ENCODE measurements at regions not wholly inside any gene's neighbourhood (a gene's known extent, or its start where the extent isn't known, plus 50 kb on each side); places are given as distances from the start of the nearest gene placed in this dataset.
"Not testable (repeated sequence)": the region's sequence is repeated elsewhere in the genome, so short reads cannot be mapped to it uniquely, and the experiment has no call there.

DNA sequence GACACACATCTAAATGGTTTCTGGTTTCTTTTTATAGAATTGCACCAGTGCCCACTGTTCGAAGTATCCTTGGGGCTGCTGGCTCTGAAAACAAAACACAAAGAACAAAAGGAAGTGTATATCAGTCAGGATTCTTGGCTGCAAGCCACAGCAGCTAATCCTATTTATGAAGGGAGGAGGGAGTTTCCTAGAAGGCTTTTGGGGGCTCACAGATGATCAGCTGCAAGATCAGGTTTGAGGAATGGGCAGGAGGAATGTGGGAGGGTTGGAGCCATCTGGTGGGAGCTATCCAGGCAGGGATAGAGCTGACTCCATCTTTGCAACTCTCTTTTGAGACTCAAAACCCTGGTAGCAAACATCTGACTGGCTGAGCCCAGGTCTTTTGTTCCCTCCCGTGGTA is 118.3 kb upstream of the EEF2KMT start:
- Histone ChIP-seq H4K20me1 (ENCODE audit: control insufficient read depth, insufficient read depth, low read depth, low read length) (no peaks in the 10 kb centered on the region), H3K9me3 (ENCODE audit: control insufficient read depth, insufficient read depth, low read length) (no peaks in the 10 kb centered on the region; the same call in 1 of the 2 replicates), H3K4me1 (ENCODE audit: control insufficient read depth, low read length) (no peaks in the 10 kb centered on the region), H3K4me3 (ENCODE audit: low read length) (no peak overlapping the region), H3K27me3 (ENCODE audit: control insufficient read depth, low read length) (no peaks in the 10 kb centered on the region), H3K27ac (ENCODE audit: low read depth, low read length) (no peak overlapping the region), H3K36me3 (ENCODE audit: control insufficient read depth, low read length) (no peaks in the 10 kb centered on the region), H3F3A (ENCODE audit: control insufficient read depth, insufficient read depth) (no peaks in the 10 kb centered on the region), H3K4me2 (ENCODE audit: low read length) (no peak overlapping the region), H3K79me2 (ENCODE audit: control insufficient read depth, low read length) (no peaks in the 10 kb centered on the region), H3K9me2 (replicated peaks; ENCODE audit: control insufficient read depth, low read length) (no peaks in the 10 kb centered on the region)
- TF ChIP-seq EZH2phosphoT487 (IDR thresholded peaks at IDR 0.05; ENCODE audit: borderline replicate concordance, low read length): no peak
- TF ChIP-seq, protein P1, sequence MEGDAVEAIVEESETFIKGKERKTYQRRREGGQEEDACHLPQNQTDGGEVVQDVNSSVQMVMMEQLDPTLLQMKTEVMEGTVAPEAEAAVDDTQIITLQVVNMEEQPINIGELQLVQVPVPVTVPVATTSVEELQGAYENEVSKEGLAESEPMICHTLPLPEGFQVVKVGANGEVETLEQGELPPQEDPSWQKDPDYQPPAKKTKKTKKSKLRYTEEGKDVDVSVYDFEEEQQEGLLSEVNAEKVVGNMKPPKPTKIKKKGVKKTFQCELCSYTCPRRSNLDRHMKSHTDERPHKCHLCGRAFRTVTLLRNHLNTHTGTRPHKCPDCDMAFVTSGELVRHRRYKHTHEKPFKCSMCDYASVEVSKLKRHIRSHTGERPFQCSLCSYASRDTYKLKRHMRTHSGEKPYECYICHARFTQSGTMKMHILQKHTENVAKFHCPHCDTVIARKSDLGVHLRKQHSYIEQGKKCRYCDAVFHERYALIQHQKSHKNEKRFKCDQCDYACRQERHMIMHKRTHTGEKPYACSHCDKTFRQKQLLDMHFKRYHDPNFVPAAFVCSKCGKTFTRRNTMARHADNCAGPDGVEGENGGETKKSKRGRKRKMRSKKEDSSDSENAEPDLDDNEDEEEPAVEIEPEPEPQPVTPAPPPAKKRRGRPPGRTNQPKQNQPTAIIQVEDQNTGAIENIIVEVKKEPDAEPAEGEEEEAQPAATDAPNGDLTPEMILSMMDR (IDR thresholded peaks at IDR 0.05; ENCODE audit: low read depth, low read length, poor library complexity, severe bottlenecking): no peak

DNA sequence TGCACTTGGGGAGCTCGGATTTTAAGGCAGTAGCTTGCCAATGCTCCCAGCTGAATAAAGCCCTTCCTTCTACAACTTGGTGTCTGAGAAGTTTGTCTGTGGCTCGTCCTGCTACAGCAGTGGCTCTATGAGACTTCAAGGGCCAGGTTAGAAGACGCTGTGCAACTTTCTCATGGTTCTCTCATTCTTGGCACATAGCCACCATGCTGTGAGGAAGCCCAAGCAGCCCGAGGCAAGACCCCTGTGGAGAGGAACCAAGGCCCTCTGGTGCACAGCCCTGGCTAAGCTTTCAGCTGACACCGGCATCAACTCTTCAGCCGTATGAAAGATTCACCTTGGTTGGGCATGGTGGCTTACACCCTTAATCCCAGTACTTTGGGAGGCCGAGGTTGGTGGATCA is 116.9 kb upstream of the EEF2KMT start:
- Histone ChIP-seq H3K4me3 (ENCODE audit: low read length) (no peak overlapping the region), H3F3A (ENCODE audit: control insufficient read depth, insufficient read depth) (no peaks in the 10 kb centered on the region), H3K27ac (ENCODE audit: low read depth, low read length) (no peak overlapping the region), H3K27me3 (ENCODE audit: control insufficient read depth, low read length) (no peaks in the 10 kb centered on the region), H3K36me3 (ENCODE audit: control insufficient read depth, low read length) (no peaks in the 10 kb centered on the region), H3K9me2 (replicated peaks; ENCODE audit: control insufficient read depth, low read length) (no peaks in the 10 kb centered on the region), H4K20me1 (ENCODE audit: control insufficient read depth, insufficient read depth, low read depth, low read length) (no peaks in the 10 kb centered on the region), H3K9me3 (ENCODE audit: control insufficient read depth, insufficient read depth, low read length) (no peaks in the 10 kb centered on the region), H3K79me2 (ENCODE audit: control insufficient read depth, low read length) (no peaks in the 10 kb centered on the region), H3K4me2 (ENCODE audit: low read length) (no peak overlapping the region), H3K4me1 (ENCODE audit: control insufficient read depth, low read length) (no peaks in the 10 kb centered on the region)
- TF ChIP-seq, protein P1 (IDR thresholded peaks at IDR 0.05; ENCODE audit: low read depth, low read length, poor library complexity, severe bottlenecking): no peak
- no peak for TF ChIP-seq EZH2phosphoT487 (IDR thresholded peaks at IDR 0.05; ENCODE audit: borderline replicate concordance, low read length)

DNA sequence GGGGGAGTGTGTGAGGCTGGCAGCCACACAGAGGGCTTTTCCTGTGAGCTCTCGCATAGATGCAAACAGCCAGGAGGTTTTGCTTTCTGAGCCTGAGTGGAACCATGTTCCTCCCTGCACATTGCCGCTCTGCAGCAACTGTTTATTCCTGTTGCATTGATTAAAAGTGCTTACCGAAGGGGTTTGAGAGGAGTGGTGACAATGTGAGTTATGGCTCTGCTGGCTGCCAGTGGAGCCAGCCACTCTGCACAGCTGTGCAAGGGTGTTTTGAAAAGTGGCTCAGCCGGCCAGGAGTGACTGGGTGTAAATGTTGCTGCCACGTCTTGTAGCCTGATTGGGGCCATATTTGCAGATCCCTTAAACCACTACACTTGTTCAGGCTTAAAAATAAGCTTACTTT is 114.9 kb upstream of the EEF2KMT start:
- H3K27me3 ChIP-seq (ENCODE audit: control insufficient read depth, low read length); H3F3A ChIP-seq (ENCODE audit: control insufficient read depth, insufficient read depth); H4K20me1 ChIP-seq (ENCODE audit: control insufficient read depth, insufficient read depth, low read depth, low read length); H3K36me3 ChIP-seq (ENCODE audit: control insufficient read depth, low read length); H3K9me2 ChIP-seq (replicated peaks; ENCODE audit: control insufficient read depth, low read length); H3K4me3 ChIP-seq (ENCODE audit: low read length); H3K27ac ChIP-seq (ENCODE audit: low read depth, low read length); H3K9me3 ChIP-seq (ENCODE audit: control insufficient read depth, insufficient read depth, low read length); H3K79me2 ChIP-seq (ENCODE audit: control insufficient read depth, low read length); H3K4me2 ChIP-seq (ENCODE audit: low read length); H3K4me1 ChIP-seq (ENCODE audit: control insufficient read depth, low read length): not testable (repeated sequence)

- not testable (repeated sequence) for H3K36me3 ChIP-seq (ENCODE audit: control insufficient read depth, low read length); H3K4me3 ChIP-seq (ENCODE audit: low read length); H4K20me1 ChIP-seq (ENCODE audit: control insufficient read depth, insufficient read depth, low read depth, low read length); H3K79me2 ChIP-seq (ENCODE audit: control insufficient read depth, low read length); H3K27ac ChIP-seq (ENCODE audit: low read depth, low read length); H3K9me2 ChIP-seq (replicated peaks; ENCODE audit: control insufficient read depth, low read length); H3K27me3 ChIP-seq (ENCODE audit: control insufficient read depth, low read length); H3K9me3 ChIP-seq (ENCODE audit: control insufficient read depth, insufficient read depth, low read length); H3K4me1 ChIP-seq (ENCODE audit: control insufficient read depth, low read length); H3F3A ChIP-seq (ENCODE audit: control insufficient read depth, insufficient read depth); H3K4me2 ChIP-seq (ENCODE audit: low read length)
Observed at GRCh38 chr16:5207862-5208498, 110.4 kb upstream of the EEF2KMT start.
